ENCODE measurements at regions not wholly inside any gene's neighbourhood (a gene's known extent, or its start where the extent isn't known, plus 50 kb on each side); places are given as distances from the start of the nearest gene placed in this dataset.
"Not testable (repeated sequence)": the region's sequence is repeated elsewhere in the genome, so short reads cannot be mapped to it uniquely, and the experiment has no call there.

- H3K36me3 ChIP-seq (ENCODE audit: low read depth, missing control alignments), result no peaks in the 10 kb centered on the region
- no peaks in the 10 kb centered on the region for H3K27me3 ChIP-seq
- no peak for DNase-seq
- H3K4me3 ChIP-seq, result no peak overlapping the region
- intact Hi-C loops (cut with DNase I; ENCODE audit: low total_unique reads), result no loop called here
- WGBS, 2 donors, result 85 to 100% methylated on average over 2 of the region's 2 CpGs
- TF ChIP-seq POLR2A (IDR thresholded peaks at IDR 0.05) (no peak), CTCF (IDR thresholded peaks at IDR 0.05) (no peak)
- H3K4me1 ChIP-seq, result no peaks in the 10 kb centered on the region
- H3K9me3 ChIP-seq, result no peaks in the 10 kb centered on the region
- H3K27ac ChIP-seq, result no peak overlapping the region
Observed at GRCh38 chr4:116275006-116275405, 810.4 kb downstream of the TRAM1L1 start.

GRCh38 chr4:116272336-116272735 is 813.0 kb downstream of the TRAM1L1 start:
- Histone ChIP-seq H3K9me3 (no peaks in the 10 kb centered on the region), H3K4me3 (no peak overlapping the region), H3K4me1 (no peaks in the 10 kb centered on the region), H3K27me3 (no peaks in the 10 kb centered on the region), H3K27ac (no peak overlapping the region), H3K36me3 (ENCODE audit: low read depth, missing control alignments) (no peaks in the 10 kb centered on the region)
- no peak for DNase-seq
- TF ChIP-seq POLR2A (IDR thresholded peaks at IDR 0.05), result no peak
- intact Hi-C loops (cut with DNase I; ENCODE audit: low total_unique reads), result no loop called here
- WGBS, 2 donors, result 89 to 96% methylated on average over 1 of the region's 1 CpG

GRCh38 chr4:116260931-116261330 is 824.4 kb downstream of the TRAM1L1 start:
- DNase-seq; H3K27me3 ChIP-seq; H3K4me3 ChIP-seq; H3K36me3 ChIP-seq (ENCODE audit: low read depth, missing control alignments); intact Hi-C loops (cut with DNase I; ENCODE audit: low total_unique reads); H3K27ac ChIP-seq; H3K9me3 ChIP-seq; H3K4me1 ChIP-seq: not testable (repeated sequence)
- WGBS, 2 donors, result 62 to 65% methylated on average over 3 of the region's 3 CpGs

DNA sequence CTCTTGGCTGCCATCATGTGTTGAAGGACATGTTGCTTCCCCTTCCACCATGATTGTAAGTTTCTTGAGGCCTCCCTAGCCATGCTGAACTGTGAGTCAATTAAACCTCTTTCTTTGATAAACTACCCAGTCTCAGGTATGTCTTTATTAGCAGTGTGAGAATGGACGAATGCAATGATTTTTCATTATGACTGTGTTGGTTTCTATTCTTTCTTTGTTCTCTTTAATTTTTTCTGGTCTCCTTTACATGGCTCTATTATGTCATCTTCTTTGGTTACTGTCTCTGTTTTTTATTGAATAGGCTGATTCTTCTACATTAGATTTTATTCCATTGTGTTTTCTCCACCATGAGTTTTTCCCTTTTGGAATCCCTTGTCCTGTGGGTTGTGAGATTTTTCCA is 840.6 kb downstream of the TRAM1L1 start:
- Histone ChIP-seq H3K4me3 (no peak overlapping the region), H3K27me3 (no peaks in the 10 kb centered on the region), H3K4me1 (no peaks in the 10 kb centered on the region), H3K9me3 (no peaks in the 10 kb centered on the region), H3K27ac (no peak overlapping the region), H3K36me3 (ENCODE audit: low read depth, missing control alignments) (no peaks in the 10 kb centered on the region)
- no peak for DNase-seq
- intact Hi-C loops (cut with DNase I; ENCODE audit: low total_unique reads), result no loop called here
- TF ChIP-seq POLR2A (IDR thresholded peaks at IDR 0.05) (no peak), CTCF (IDR thresholded peaks at IDR 0.05) (no peak)
- WGBS, 2 donors, result 87 to 96% methylated on average over 1 of the region's 1 CpG

DNA sequence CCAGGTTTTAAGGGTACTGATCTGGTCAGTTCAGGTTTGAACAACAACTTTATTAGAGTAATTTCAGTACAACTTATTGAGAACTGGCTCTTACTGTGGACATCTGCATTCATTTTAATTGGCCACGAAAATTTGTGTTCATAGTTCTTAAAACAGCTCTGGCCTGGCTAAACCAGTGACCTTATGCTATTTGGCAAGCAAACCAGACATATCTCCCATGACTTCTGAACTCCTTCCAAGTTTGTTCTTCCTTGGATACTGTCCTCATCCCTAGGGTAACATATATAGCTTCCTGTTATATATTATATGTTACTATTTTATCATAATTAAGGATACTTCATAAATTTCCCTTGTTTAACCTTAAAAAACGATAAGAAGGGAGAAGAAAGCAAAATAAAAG is 841.9 kb downstream of the TRAM1L1 start:
- TF ChIP-seq POLR2A (IDR thresholded peaks at IDR 0.05), result no peak
- TF ChIP-seq CTCF (IDR thresholded peaks at IDR 0.05), result no peak
- no peaks in the 10 kb centered on the region for H3K9me3 ChIP-seq

DNA sequence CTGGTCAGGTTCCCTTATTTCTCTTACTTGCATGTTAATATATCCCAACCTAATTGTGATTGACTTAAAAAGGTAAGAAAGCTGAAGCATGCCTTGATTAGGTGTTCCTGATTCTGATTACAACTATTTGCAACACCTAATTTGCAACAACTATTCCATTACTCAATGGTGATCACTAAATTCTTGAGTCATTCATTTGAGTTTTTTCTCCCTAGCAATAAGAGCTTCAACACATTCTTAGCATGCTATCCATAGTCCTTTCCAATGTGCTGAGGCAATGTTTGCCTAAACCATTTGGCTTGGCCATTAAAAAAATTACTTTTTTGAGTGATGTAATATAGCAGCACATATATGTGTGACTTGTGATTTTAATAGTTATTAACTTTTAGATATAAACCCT is 851.4 kb downstream of the TRAM1L1 start:
- no peaks in the 10 kb centered on the region for H3K36me3 ChIP-seq (ENCODE audit: low read depth, missing control alignments)
- no peak for DNase-seq
- intact Hi-C loops (cut with DNase I; ENCODE audit: low total_unique reads), result no loop called here
- H3K27me3 ChIP-seq, result no peaks in the 10 kb centered on the region
- TF ChIP-seq CTCF (IDR thresholded peaks at IDR 0.05) (no peak), POLR2A (IDR thresholded peaks at IDR 0.05) (no peak)
- no peak overlapping the region for H3K27ac ChIP-seq
- no peak overlapping the region for H3K4me3 ChIP-seq
- no peaks in the 10 kb centered on the region for H3K4me1 ChIP-seq
- H3K9me3 ChIP-seq, result no peaks in the 10 kb centered on the region

More for the DNA sequence above, 841.9 kb downstream of the TRAM1L1 start:
- no peak overlapping the region for H3K4me3 ChIP-seq
- no peak overlapping the region for H3K27ac ChIP-seq
- no peaks in the 10 kb centered on the region for H3K4me1 ChIP-seq
- no peak for DNase-seq
- intact Hi-C loops (cut with DNase I; ENCODE audit: low total_unique reads), result no loop called here
- H3K27me3 ChIP-seq, result no peaks in the 10 kb centered on the region
- H3K36me3 ChIP-seq (ENCODE audit: low read depth, missing control alignments), result no peaks in the 10 kb centered on the region
- WGBS, 2 donors, result 27 to 30% methylated on average over 2 of the region's 2 CpGs

DNA sequence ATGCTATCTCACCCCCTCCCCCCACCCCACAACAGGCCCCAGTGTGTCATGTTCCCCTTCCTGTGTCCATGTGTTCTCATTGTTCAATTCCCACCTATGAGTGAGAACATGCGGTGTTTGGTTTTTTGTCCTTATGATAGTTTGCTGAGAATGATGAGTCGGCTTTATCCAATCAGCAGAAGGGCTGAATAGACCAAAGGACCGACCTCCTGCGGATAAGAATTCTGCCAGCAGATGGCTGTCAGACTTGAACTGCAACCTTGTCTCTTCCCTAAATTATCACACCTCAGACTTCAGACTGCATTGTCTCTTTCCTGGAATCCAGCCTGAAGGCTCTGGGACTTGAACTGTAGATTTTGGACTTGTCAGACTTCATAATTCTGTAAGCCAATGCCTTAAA is 853.4 kb downstream of the TRAM1L1 start:
- intact Hi-C loops (cut with DNase I; ENCODE audit: low total_unique reads); H3K27me3 ChIP-seq; DNase-seq; H3K4me1 ChIP-seq; H3K27ac ChIP-seq; H3K4me3 ChIP-seq; H3K9me3 ChIP-seq; H3K36me3 ChIP-seq (ENCODE audit: low read depth, missing control alignments): not testable (repeated sequence)
- WGBS, 2 donors, result 72 to 81% methylated on average over 4 of the region's 4 CpGs
